IMR-90 (cell line): ENCODE measurements at regions not wholly inside any gene's neighbourhood (a gene's known extent, or its start where the extent isn't known, plus 50 kb on each side); places are given as distances from the start of the nearest gene placed in this dataset.

Experiments used
- ATAC-seq: fragments of 200-7000 bp; cut with Tn5 transposase; 2 replicates; pipeline ENCODE4 v1.9.1; 2020; ENCODE audit warnings: low read depth, mild to moderate bottlenecking, moderate library complexity
- BruUV-seq: library from RNA; stranded (reverse); fragments of 400-500 nt; replicated peaks from 2 replicates; lab custom pipeline; 2021; lab: Mats Ljungman, UMichigan
- CTCF ChIA-PET: fragments of 300-600 bp; formaldehyde crosslinking; extraction: SDS; loops from one replicate; lab custom pipeline; 2021; ENCODE audit warnings: antibody characterized with exemption; lab: Yijun Ruan, JAX
- POLR2A ChIA-PET: fragments of 300-600 bp; sonication (Branson Sonifier 250); formaldehyde crosslinking; loops from one replicate; lab custom pipeline; 2022; ENCODE audit warnings: antibody characterized with exemption; ENCODE audit not compliant: unreplicated experiment; lab: Charles Lee
- DNase-seq: peaks from one replicate; pipeline ENCODE4 v3.0.0; 2013
- H2AFZ ChIP-seq: replicated peaks from 2 replicates; pipeline ENCODE3; 2013; ENCODE audit warnings: low read length, mild to moderate bottlenecking; ENCODE audit not compliant: poor library complexity
- H2AK5ac ChIP-seq: 2 replicates; pipeline ENCODE4 v1.6.1; 2013; ENCODE audit warnings: low read depth, low read length, inconsistent platforms
- H2AK9ac ChIP-seq: replicated peaks from 2 replicates; pipeline ENCODE3; 2013; ENCODE audit warnings: mild to moderate bottlenecking, low read depth, low read length, moderate library complexity; ENCODE audit not compliant: poor library complexity
- H2BK120ac ChIP-seq: 2 replicates; pipeline ENCODE4 v1.6.1; 2013; ENCODE audit warnings: low read depth, low read length, inconsistent platforms
- H2BK15ac ChIP-seq: 3 replicates; pipeline ENCODE4 v1.6.1; 2013; ENCODE audit warnings: low read depth, low read length, inconsistent platforms
- H2BK20ac ChIP-seq: 2 replicates; pipeline ENCODE4 v1.6.1; 2013; ENCODE audit warnings: low read depth, mild to moderate bottlenecking, inconsistent platforms, low read length, moderate library complexity
- H2BK5ac ChIP-seq: 2 replicates; pipeline ENCODE4 v1.6.1; 2013; ENCODE audit warnings: mild to moderate bottlenecking, low read depth, low read length, inconsistent platforms; ENCODE audit not compliant: poor library complexity, severe bottlenecking
- H3K14ac ChIP-seq: replicated peaks from 2 replicates; pipeline ENCODE4 v1.6.1; 2013; ENCODE audit warnings: low read depth, low read length, inconsistent platforms
- H3K18ac ChIP-seq: 2 replicates; pipeline ENCODE4 v1.6.1; 2013; ENCODE audit warnings: low read depth, low read length, control low read depth
- H3K23ac ChIP-seq: 2 replicates; pipeline ENCODE4 v1.6.1; 2013; ENCODE audit warnings: low read depth, low read length, inconsistent platforms
- H3K27ac ChIP-seq: 2 replicates; pipeline ENCODE4 v1.5.1; 2013; ENCODE audit warnings: mild to moderate bottlenecking, control low read depth, low read length; ENCODE audit not compliant: insufficient read depth
- H3K27me3 ChIP-seq: 2 replicates; pipeline ENCODE4 v1.6.1; 2013; ENCODE audit warnings: low read length; ENCODE audit not compliant: control insufficient read depth, insufficient read depth
- H3K36me3 ChIP-seq: 2 replicates; pipeline ENCODE4 v1.6.1; 2013; ENCODE audit warnings: low read length, mixed read lengths; ENCODE audit not compliant: control insufficient read depth, insufficient read depth
- H3K4ac ChIP-seq: 2 replicates; pipeline ENCODE4 v1.6.1; 2013; ENCODE audit warnings: low read depth, low read length, inconsistent platforms
- H3K4me1 ChIP-seq: 2 replicates; pipeline ENCODE4 v1.6.1; 2013; ENCODE audit warnings: low read length, mixed read lengths; ENCODE audit not compliant: control insufficient read depth, insufficient read depth
- H3K4me2 ChIP-seq: 2 replicates; pipeline ENCODE4 v1.6.1; 2013; ENCODE audit warnings: low read depth, mild to moderate bottlenecking, control low read depth, low read length, moderate library complexity
- H3K4me3 ChIP-seq: 2 replicates; pipeline ENCODE4 v1.5.1; 2013; ENCODE audit warnings: low read depth, mild to moderate bottlenecking, control low read depth, low read length, moderate library complexity; ENCODE audit not compliant: insufficient read depth
- H3K56ac ChIP-seq: 2 replicates; pipeline ENCODE4 v1.6.1; 2013; ENCODE audit warnings: low read length, inconsistent platforms; ENCODE audit not compliant: insufficient read depth; ENCODE audit errors: extremely low read depth
- H3K79me1 ChIP-seq, 2 experiments: 2 replicates each; pipeline ENCODE4 v1.6.1; 2013; ENCODE audit warnings: low read length in 2 of 2, inconsistent platforms in 1 of 2, low read depth in 1 of 2
- H3K9ac ChIP-seq: 2 replicates; pipeline ENCODE4 v1.6.1; 2013; ENCODE audit warnings: low read depth, low read length, control low read depth
- H3K9me1 ChIP-seq: 2 replicates; pipeline ENCODE4 v1.6.1; 2013; ENCODE audit warnings: low read length, inconsistent platforms; ENCODE audit not compliant: insufficient read depth
- H3K9me3 ChIP-seq: 2 replicates; pipeline ENCODE4 v1.6.1; 2013; ENCODE audit warnings: low read length; ENCODE audit not compliant: control insufficient read depth, insufficient read depth
- H4K20me1 ChIP-seq: 2 replicates; pipeline ENCODE4 v1.6.1; 2013; ENCODE audit warnings: low read length, inconsistent platforms; ENCODE audit not compliant: insufficient read depth
- H4K5ac ChIP-seq: 2 replicates; pipeline ENCODE4 v1.6.1; 2013; ENCODE audit warnings: mild to moderate bottlenecking, low read depth, low read length, control low read depth
- H4K8ac ChIP-seq, 2 experiments: 2 replicates each; pipeline ENCODE4 v1.6.1; 2013; ENCODE audit warnings: low read depth in 2 of 2, low read length in 2 of 2, control low read depth in 1 of 2, inconsistent platforms in 1 of 2
- H4K91ac ChIP-seq: 2 replicates; pipeline ENCODE4 v1.6.1; 2013; ENCODE audit warnings: low read depth, low read length, inconsistent platforms; ENCODE audit not compliant: insufficient read depth
- BHLHE40 ChIP-seq: fragments of 150-350 bp; IDR thresholded peaks from 2 replicates; pipeline ENCODE4 v1.6.1; 2016; ENCODE audit warnings: mild to moderate bottlenecking, low read depth, low read length
- CEBPB ChIP-seq: IDR thresholded peaks from 2 replicates; pipeline ENCODE4 v1.6.1; 2012; ENCODE audit warnings: low read depth, low read length, improper control_type of control experiment
- CHD1 ChIP-seq: IDR thresholded peaks from 2 replicates; pipeline ENCODE4 v1.6.1; 2012; ENCODE audit warnings: low read depth, low read length, improper control_type of control experiment
- FOS ChIP-seq: fragments of 150-350 bp; IDR thresholded peaks from 2 replicates; pipeline ENCODE4 v1.6.1; 2016; ENCODE audit warnings: low read depth, low read length
- MAFK ChIP-seq: IDR thresholded peaks from 2 replicates; pipeline ENCODE4 v1.6.1; 2012; ENCODE audit warnings: low read depth, low read length, improper control_type of control experiment
- MAZ ChIP-seq: IDR thresholded peaks from 2 replicates; pipeline ENCODE4 v1.6.1; 2012; ENCODE audit warnings: low read depth, mild to moderate bottlenecking, low read length, improper control_type of control experiment, moderate library complexity, borderline replicate concordance
- MXI1 ChIP-seq: IDR thresholded peaks from 2 replicates; pipeline ENCODE4 v1.6.1; 2012; ENCODE audit warnings: low read depth, mild to moderate bottlenecking, low read length, moderate library complexity, borderline replicate concordance
- NFE2L2 ChIP-seq: fragments of 150-350 bp; IDR thresholded peaks from 2 replicates; pipeline ENCODE4 v1.6.1; 2016; ENCODE audit warnings: low read depth, mild to moderate bottlenecking, low read length
- POLR2A ChIP-seq: IDR thresholded peaks from 2 replicates; pipeline ENCODE4 v1.6.1; 2012; ENCODE audit warnings: mild to moderate bottlenecking, low read depth, low read length
- RAD21 ChIP-seq: IDR thresholded peaks from 2 replicates; pipeline ENCODE4 v1.6.1; 2012; ENCODE audit warnings: low read length, improper control_type of control experiment
- RCOR1 ChIP-seq: IDR thresholded peaks from 2 replicates; pipeline ENCODE4 v1.6.1; 2012; ENCODE audit warnings: mild to moderate bottlenecking, low read length, improper control_type of control experiment; ENCODE audit not compliant: insufficient replicate concordance
- RFX5 ChIP-seq: IDR thresholded peaks from 2 replicates; pipeline ENCODE4 v1.8.0; 2012; ENCODE audit warnings: low read depth, mild to moderate bottlenecking, low read length, moderate library complexity
- SMC3 ChIP-seq: fragments of 150-350 bp; IDR thresholded peaks from 2 replicates; pipeline ENCODE4 v1.6.1; 2016; ENCODE audit warnings: low read depth, mild to moderate bottlenecking, antibody characterized with exemption, low read length, moderate library complexity
- WGBS, 2 experiments: methylation state at CpG; one replicate each; pipeline versions ENCODE4 v1.1.5 to v1.1.7; 2013; ENCODE audit warnings: missing lambda C conversion rate in 2 of 2; ENCODE audit not compliant: insufficient read length in 1 of 2; ENCODE audit errors: extremely low coverage in 2 of 2; 5-methylcytosine and 5-hydroxymethylcytosine counted together
- dilution Hi-C: fragments of 300-500 bp; cut with HindIII; formaldehyde crosslinking; loops from one replicate; pipeline ENCODE4 v1.14.3; 2018; ENCODE audit warnings: low sequenced_read_pairs; ENCODE audit not compliant: unreplicated experiment
- in situ Hi-C: fragments of 300-500 bp; cut with MboI; formaldehyde crosslinking; loops from 3 replicates; pipeline ENCODE4 v1.14.3; 2019; ENCODE audit warnings: low sequenced_read_pairs, inconsistent platforms, mixed read lengths
- intact Hi-C: fragments of 100-400 bp; cut with micrococcal nuclease; formaldehyde crosslinking; loops from 2 replicates; pipeline ENCODE4 v1.10.0; 2022
- TF ChIP-seq, protein P1 (sequence below): fragments of 150-350 bp; IDR thresholded peaks from 2 replicates; pipeline ENCODE4 v1.6.1; 2016; ENCODE audit warnings: low read depth, mild to moderate bottlenecking, low read length, moderate library complexity, borderline replicate concordance
- TF ChIP-seq, protein P2 (sequence below): fragments of 150-350 bp; IDR thresholded peaks from 2 replicates; pipeline ENCODE4 v1.6.1; 2017; ENCODE audit warnings: mild to moderate bottlenecking, antibody characterized with exemption, low read length, low read depth

DNA sequence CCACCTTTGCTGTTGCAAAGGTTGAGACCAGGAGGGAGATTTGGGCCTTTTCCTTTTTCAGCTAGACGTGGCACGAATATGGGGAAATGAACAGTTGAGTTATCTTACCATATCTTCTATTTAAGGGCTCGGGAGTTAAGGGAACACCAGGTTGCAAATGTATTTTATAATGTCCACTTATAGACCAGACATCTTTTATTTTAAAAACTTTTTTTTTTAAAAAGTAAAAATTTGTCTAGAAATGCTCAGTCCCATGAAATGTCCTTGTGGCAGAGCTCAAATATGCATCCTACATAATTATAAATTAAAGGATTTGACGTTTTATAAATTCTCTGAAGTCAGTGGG lies 103.6 kb upstream of the VEPH1 start:
- CTCF ChIA-PET = interaction anchor here (0.5 to 2.0 kb wide), 22 partner anchors 8 to 926 kb away, joined by 3 to 14 read pairs (median 4); no protein-coding TSS in a partner anchor
- Histone ChIP-seq H3K4me2 (peak overlapping the region; percentile 49; the same call in 1 of the 2 replicates), H3K4me3 (no peak overlapping the region), H4K5ac (no peak overlapping the region), H3K4ac (no peak overlapping the region), H2BK15ac (no peak overlapping the region), H4K91ac (no peak overlapping the region), H2BK5ac (no peak overlapping the region), H3K56ac (no peak overlapping the region), H3K14ac (no peak overlapping the region), H2BK120ac (no peak overlapping the region), H3K36me3 (no peaks in the 10 kb centered on the region), H3K9ac (no peak overlapping the region), H2AK5ac (no peak overlapping the region), H2BK20ac (no peak overlapping the region), H3K9me3 (no peaks in the 10 kb centered on the region), H3K79me1 (no peaks in the 10 kb centered on the region), H3K4me1 (no peaks in the 10 kb centered on the region), H4K20me1 (no peaks in the 10 kb centered on the region), H3K23ac (no peak overlapping the region), H3K18ac (no peak overlapping the region), H3K27me3 (no peaks in the 10 kb centered on the region; the same call in 1 of the 2 replicates), H2AFZ (peak overlapping the region; percentile 9), H3K27ac (no peak overlapping the region), H4K8ac (no peak overlapping the region), H3K9me1 (no peaks in the 10 kb centered on the region), H2AK9ac (no peak overlapping the region)
- intact Hi-C loops = loop anchor here (1.0 to 2.0 kb wide), 2 partner anchors 74 to 925 kb away; no protein-coding TSS in a partner anchor
- ATAC-seq = no peak
- no CpG with 5 or more reads among the region's 4 CpGs for WGBS, 2 experiments
- POLR2A ChIA-PET = no interaction called here
- DNase-seq = no peak
- TF ChIP-seq FOS (no peak), MAFK (no peak), RAD21 (no peak), SMC3 (no peak), POLR2A (no peak), MXI1 (no peak), BHLHE40 (no peak), MAZ (no peak), NFE2L2 (no peak), RFX5 (no peak), CHD1 (no peak), RCOR1 (no peak), CEBPB (no peak)
- TF ChIP-seq, protein P1, sequence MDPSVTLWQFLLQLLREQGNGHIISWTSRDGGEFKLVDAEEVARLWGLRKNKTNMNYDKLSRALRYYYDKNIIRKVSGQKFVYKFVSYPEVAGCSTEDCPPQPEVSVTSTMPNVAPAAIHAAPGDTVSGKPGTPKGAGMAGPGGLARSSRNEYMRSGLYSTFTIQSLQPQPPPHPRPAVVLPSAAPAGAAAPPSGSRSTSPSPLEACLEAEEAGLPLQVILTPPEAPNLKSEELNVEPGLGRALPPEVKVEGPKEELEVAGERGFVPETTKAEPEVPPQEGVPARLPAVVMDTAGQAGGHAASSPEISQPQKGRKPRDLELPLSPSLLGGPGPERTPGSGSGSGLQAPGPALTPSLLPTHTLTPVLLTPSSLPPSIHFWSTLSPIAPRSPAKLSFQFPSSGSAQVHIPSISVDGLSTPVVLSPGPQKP = no peak
- TF ChIP-seq, protein P2, sequence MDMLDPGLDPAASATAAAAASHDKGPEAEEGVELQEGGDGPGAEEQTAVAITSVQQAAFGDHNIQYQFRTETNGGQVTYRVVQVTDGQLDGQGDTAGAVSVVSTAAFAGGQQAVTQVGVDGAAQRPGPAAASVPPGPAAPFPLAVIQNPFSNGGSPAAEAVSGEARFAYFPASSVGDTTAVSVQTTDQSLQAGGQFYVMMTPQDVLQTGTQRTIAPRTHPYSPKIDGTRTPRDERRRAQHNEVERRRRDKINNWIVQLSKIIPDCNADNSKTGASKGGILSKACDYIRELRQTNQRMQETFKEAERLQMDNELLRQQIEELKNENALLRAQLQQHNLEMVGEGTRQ = no peak
- no TSS peak for BruUV-seq
- dilution Hi-C loops = no loop called here
- in situ Hi-C loops = no loop called here
